Central memory CD4-positive, alpha-beta T cell (primary cell): ENCODE measurements at regions not wholly inside any gene's neighbourhood (a gene's known extent, or its start where the extent isn't known, plus 50 kb on each side); places are given as distances from the start of the nearest gene placed in this dataset.
"Not testable (repeated sequence)": the region's sequence is repeated elsewhere in the genome, so short reads cannot be mapped to it uniquely, and the experiment has no call there.

Source experiments
- DNase-seq: peaks from one replicate; pipeline ENCODE4 v3.0.0; 2022

DNA sequence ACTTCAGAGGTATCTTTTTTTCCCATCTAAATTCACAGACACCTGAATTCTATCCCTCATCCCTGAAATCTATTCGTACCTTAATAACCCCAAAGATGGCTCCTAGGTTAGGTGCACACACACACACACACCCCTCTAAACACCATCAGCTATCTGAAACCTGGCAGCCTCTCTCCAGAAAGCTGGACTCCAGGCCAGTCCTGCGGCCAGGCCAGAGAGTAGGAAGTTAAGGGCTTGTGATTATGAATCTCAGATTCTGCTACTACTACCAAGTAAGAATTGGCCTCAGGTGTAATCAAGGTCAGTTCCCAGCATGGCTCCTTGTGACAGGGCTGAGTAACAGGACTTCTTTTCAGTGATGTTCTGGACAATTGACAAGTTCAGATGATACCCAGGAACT, 244.2 kb upstream of the SERP2 start:
- no peak for DNase-seq

DNA sequence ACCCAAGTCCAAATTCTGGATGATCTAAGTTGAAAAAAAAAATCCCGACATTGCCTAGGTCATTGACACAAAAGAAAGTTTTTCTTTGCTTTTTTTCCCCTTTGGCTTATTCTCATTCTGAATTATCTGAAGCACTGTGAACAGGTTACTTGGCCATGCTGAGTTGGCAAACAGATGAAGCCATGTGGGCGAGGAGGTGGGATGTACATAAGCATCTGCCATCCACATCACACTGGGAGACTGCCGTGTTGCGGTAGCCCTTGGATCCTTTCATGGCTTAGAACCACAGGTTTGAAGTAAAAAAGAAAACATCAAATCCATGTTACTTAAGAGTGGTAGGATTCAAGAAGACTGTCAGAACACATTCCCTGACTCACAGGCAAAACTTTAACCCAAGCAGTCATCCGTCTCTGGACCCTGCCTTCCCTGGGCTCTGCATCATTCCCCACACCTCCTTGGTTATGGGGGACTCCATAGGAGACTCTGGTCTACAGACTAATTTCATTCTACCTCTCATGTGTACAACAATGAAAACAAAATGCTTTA, 242.5 kb upstream of the SERP2 start:
- DNase-seq, result no peak

DNA sequence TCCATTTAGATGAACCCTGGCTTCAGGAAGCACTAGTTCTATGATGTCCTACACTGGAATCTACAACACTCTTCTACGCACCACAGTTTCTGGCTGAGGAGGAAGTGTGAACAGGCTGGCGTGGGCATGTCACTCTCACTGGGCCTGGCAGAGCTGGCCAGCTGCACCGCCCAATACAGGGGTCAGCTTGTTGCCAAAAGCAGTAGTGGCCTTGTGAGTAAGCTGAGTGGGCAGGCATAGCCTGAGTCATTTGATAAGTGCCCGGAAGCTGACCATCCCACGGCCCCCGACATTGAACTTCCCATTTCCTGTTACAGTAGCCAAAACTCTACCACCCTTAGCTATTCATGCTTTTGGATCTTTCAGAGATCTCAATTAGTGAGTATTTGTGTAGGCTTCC, 240.9 kb upstream of the SERP2 start:
- DNase-seq, result no peak

DNA sequence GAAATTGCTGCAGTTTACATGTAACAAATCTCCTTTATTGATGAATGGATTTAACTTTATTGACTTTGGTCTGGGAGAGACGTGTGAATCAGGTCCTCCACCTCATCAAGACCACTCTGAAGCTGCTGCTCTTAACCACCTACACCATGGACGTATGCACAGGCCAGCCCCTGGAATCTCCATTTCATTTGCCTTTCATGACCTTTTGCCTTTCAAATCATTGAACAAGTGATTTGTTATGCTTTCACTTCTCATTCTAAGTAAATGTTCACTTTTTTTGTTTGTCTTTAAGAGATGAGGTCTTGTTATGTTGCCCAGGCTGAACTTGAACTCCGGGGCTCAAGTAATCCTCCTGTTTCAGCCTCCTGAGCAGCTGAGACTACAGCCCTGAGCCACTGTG, 240.0 kb upstream of the SERP2 start:
- no peak for DNase-seq

DNA sequence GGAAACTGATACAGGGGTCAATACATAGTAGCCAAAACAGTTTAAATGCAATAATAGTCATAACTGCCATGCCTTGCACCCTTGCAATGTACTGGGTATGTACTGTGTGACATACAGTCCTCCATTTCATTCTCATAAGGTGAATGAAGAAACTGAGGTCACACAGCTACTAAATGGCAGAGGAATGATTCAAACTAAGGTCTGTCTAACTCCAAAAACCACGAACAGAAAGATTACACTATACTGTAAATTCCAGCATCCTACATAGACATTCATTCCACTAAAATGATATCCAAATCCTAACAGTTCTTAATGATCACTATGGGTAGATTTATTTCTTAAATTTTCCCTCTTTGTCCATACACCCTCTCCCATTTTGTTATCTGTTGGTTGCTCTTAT, 238.1 kb upstream of the SERP2 start:
- DNase-seq, result no peak

DNA sequence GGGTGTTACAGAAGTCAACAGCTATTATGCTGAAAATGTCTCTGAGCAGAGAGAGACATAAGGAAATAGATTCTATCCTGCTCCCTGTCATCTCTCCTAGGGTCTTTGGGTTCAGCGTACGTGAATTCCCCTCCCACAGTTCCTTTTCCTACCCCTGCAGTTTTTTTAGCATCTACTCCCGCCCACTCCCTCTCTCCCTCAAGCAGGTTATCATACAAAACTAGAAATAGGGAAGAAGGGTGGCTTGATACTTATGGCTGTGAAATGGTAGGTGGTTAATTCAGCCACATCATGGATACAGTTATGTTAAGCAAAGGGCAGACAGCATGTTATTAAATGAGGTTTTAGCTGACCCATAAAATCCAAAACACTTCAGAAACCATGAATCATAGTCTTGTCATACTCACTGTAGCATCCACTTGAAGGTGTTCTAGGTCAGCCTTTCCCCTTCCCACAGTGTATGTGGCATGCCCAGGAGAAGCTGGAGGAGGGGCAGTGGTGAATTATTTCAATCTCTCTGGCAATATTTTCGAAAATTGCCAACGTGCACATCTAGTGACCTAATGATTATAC, 236.8 kb upstream of the SERP2 start:
- DNase-seq, result no peak

DNA sequence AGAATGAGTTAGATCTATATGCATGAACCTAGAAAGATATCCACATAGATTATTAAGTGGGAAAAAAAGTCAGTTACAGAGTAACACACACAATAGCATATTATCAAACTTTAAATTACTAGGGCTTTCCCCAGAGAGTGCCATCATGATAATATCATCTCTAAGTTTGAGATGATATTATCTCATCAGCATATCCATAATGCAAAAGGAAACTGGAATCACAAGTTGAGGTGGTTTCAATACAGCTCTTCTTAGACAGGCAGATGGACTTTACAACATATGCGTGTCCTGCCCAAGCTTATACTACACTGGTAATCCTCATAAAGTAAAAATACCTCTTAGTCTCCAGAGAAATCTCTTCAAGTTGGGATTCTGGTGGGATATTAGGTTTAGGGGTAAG, 236.2 kb upstream of the SERP2 start:
- no peak for DNase-seq

DNA sequence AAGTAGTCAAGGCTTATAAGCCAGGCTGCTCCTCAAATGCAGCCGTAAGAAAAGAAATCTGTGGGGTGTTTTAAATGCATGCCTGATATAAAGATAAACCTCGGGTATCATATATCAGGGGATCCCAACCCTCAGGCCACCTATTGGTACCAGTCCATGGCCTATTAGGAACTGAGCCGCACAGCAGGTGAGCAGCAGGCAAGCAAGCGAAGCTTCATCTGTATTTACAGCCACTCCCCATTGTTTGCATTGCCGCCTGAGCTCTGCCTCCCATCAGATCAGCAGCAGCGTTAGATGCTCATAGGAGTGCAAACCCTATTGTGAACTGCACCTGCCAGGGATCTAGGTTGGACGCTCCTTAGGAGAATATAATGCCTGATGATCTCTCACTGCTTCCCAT, 233.5 kb upstream of the SERP2 start:
- no peak for DNase-seq

DNA sequence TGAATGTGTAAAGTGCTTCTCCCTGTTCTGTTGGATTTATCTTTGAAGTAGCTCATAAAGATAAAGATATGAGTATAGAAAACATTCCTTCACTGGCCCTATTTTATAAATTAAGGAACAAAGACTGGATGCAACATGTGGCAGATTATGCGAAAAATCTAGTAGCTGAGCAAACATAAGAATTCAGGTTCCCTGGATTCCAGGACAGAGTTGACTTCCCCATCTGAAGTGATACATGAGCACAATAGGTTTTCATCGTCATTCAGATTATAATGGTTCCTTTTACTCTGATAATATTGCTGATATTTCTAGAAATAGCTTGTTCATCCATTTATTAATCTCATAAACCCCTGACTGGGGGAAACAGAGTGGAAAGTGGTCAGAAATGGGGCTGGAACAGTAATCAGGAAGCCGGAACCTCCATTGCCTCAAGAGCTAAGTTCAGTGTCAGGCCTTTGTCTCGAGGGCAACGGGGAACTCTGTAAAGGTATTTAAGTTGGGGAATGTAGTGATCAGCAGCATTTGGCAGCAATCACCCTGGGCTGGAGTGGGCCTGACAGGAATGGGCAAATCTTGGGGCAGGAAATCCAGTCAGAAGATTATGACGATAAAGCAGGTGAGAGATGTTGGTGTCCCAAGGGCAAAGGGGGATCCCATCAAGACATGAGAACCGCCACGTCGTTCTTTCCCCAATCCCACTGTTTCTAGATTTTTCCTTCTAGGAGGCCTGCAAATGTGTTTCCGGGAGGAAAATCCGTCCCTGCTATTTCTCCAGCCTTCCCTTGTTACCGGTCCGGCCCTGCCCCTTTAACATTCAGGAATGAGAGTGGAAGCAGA, 232.5 kb upstream of the SERP2 start:
- DNase-seq, result peak; percentile 1

DNA sequence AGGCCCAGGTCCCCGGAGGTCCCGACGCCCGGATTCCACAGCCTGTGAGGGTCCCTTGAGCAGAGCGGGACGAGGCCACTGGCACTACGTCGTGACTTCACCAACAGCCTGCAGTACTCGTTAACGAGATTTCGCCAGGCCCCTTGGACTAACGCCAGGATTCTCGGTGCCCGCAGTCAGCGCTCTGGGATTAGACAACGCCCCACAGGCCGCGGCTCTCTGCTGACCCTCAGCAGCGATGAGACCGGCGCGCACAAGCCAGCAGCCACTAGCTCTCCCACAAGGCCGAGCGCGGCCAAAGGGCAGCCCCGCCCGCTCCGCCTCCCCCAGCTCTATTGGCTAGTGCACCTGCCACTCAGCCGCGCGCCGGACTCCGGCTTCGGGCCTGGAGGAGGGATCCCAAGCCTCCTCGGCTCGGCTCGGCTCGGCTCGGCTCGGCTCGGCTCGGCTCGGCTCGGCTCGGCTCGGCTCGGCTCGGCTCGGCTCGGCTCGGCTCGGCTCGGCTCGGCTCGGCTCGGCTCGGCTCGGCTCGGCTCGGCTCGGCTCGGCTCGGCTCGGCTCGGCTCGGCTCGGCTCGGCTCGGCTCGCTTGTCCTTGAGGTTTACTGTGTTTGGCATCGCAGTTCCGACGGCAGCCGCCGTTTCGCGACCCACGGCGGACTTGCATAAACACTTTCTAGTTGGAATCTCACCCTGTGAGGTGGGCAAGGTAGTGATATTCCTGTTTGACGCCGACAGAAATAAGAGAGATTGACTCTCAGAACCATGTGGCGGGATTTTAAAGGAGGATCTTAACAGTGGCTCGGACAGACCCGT, 231.7 kb upstream of the SERP2 start:
- DNase-seq, result peak; percentile 87

DNA sequence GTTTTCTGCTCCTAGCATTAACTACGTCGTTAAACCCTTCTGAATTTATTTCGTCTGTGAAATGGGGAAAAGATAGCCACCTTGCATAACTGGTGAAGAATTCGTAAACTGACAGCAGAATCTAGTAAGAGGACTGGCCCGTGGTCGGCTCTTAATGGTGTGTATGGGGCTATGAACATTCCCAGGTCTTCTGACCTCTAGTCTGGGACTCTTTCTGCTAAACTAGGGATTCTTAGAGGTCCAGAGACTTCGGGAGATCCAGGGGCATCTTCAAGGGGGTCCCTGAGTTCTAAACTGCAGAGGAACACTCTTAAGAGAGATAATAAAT, 231.1 kb upstream of the SERP2 start:
- no peak for DNase-seq

DNA sequence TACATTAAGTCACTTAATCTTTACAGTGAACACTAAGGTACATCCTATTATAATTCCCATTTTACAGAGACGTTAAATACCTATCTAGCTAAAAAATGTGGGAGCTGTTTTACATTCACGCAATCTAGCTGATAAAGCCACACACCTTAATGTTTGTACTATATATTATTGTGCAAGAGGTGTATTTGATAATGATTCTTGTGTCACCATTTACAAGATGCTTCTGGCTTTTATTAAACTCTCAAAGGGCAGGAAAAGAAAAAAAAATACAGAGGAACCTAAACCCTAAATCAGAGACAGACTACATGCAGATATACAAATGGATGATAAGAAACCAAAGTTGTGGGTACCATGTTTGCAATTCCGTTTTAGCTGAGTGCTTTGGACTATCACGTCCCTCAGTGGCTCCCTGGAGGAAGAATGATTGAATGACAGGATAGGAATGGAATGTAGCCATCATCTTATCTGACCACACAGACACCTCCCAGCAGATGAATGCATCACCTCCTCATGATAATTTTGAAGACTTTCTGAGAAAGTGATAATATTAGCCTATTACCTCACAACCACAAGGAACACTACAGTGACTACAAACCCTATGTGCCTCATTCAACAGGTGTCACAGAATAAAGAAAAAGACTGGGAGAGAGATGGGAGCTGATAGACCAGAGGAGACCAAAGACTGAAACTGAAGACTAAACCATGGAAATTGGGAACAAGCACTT, 230.5 kb upstream of the SERP2 start:
- no peak for DNase-seq

DNA sequence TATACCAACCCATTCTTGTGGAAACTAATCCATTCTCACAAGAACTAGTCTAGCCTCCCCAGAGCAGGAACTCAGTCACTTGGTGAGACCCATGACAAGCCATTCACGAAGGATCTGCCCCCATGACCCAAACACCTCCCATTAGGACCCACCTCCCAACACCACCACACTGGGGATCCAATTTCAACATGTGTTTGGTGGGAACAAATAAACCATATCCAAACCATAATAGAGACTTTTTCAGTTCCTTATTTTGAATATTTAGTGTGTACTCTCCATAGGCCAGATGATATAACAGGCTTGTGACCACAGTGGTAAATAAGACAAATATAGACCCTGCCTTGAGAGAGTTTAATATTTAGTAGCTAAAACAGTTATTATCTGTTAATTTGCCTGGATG, 227.5 kb upstream of the SERP2 start:
- no peak for DNase-seq

DNA sequence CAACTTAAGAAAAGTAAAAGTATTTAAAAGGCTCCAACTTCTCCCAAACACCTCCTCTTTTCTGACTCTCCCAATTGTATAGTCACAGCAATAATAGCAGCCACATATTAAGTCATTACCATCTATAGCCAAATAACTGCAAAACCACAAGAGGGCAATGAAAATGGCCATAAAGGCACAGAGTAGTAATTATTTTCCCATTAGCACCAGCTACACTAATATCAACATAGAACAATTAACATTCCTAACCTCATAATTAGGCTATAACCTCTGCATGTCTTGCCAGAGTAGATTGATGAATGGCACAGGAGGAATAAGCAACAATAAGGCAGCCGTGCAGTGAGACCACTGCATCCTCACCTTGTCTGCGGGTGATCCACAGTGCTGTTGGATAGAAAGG, 226.4 kb upstream of the SERP2 start:
- no peak for DNase-seq

DNA sequence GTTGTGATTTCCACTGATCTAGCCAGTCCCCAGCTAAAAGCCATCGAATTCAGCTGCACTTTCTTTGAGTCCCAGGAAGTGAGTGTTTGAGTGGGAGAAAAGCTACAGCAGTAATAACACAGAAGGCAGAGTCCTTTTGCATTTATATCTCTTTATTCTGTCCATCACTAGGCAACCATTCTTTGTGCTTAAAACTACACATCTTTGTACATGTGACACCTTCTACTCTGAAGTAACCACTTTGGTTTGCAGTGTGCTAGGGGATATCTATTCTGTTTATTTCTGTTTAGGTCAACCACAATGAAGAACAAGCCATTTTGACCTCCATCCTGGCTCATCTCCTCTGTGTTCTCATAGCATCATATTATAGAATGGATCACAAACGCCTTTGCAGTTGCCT, 226.0 kb upstream of the SERP2 start:
- DNase-seq, result no peak

DNA sequence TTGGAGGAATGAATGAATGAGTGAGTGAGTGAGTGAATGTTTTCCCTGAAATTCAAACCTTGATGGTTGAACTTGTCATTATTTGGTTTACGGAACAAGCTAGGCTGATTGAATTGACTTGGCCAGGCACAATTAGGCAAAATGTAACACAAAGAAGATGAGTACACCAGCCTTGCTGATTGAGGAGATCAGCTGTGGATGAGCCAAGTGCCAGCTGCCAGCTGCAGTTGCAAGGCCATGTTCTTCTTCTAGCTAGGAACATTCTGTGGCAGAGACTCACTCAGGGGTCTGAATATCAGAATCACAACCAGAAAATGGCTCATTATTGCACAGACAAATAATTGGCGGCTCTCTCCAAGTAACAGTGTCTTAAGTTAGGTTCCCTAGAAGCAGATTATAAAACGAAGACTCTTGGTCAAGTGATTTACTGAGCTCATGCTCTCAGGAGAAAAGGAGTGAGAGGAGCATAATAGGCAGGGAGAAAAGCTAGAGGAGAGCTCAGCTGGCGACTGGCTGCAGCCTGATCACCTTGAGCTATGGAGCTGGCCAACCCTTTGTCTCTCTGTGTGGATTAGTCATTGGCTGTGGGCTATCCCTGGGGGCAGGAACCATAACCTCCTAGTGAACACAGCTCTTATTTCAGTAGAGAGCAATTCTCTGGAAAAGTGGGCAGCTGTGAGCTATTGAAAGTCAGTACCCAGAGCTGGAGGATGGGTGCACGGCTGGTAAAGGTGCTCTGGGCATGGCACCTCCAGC, 225.3 kb upstream of the SERP2 start:
- no peak for DNase-seq

DNA sequence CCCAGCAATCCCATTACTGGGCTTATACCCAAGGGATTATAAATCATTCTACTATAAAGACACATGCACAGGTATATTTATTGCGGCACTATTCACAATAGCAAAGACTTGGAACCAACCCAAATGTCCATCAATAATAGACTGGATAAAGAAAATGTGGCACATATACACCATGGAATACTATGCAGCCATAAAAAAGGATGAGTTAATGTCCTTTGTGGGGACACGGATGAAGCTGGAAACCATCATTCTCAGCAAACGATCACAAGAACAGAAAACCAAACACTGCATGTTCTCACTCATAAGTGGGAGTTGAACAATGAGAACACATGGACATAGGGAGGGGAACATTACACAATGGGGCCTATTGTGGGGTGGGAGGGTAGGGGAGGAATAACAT, 224.4 kb upstream of the SERP2 start:
- DNase-seq, result not testable (repeated sequence)

DNA sequence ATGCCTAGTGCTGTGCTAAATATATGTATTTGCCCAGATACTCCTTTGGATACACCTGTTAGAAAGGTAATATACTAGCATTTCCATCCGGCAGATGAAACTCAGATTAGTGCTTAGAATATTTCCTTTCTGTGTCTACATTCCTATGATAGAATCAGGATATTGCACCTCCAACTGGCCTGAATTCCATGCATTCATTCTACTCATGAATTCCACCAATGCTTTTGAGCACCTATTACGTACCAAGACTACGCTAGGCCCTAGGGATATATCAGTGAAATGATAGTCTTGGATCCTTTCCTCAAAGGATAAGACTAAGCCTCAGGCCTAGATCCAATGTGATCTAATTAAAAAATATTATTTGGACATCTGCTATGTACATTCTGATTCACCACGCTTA, 223.8 kb upstream of the SERP2 start:
- DNase-seq, result no peak

DNA sequence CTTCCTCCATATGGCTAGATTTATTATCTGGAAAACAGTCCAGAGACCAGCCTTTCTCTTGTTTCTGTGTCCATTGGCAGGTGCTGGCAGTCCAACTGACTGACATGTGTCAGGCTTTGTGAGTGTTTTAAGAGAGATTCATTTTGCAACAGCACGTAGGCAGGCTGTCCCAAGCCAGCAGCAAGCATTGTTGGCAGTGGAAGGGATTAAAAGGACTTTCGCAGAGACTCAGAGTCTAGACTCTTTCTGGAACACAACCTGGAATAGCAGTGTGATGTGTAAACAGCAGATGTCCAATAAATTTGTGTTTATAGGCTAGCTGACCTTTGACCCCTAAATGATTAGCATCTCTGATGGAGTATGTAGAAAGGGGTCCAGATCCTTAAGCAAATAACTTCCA, 222.2 kb upstream of the SERP2 start:
- no peak for DNase-seq

DNA sequence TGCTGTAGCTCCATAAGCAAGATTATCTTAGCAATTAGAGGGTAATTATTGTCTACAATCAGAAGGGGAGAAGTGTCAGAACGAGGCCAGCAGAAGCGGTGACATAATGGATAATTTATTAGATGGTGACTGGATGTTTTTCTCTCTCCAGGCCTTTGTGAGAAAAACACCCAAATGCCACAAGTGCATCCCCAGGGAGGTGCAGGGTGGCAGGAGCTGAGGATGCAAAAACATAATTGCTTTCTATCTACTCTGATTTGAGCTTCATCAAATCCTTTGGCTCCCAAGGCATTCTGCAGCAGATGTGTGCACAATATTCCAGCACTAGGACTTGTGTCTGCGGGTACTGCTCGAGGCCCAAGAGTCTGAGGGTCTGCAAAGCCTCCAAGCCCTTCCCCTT, 220.1 kb upstream of the SERP2 start:
- DNase-seq, result no peak

DNA sequence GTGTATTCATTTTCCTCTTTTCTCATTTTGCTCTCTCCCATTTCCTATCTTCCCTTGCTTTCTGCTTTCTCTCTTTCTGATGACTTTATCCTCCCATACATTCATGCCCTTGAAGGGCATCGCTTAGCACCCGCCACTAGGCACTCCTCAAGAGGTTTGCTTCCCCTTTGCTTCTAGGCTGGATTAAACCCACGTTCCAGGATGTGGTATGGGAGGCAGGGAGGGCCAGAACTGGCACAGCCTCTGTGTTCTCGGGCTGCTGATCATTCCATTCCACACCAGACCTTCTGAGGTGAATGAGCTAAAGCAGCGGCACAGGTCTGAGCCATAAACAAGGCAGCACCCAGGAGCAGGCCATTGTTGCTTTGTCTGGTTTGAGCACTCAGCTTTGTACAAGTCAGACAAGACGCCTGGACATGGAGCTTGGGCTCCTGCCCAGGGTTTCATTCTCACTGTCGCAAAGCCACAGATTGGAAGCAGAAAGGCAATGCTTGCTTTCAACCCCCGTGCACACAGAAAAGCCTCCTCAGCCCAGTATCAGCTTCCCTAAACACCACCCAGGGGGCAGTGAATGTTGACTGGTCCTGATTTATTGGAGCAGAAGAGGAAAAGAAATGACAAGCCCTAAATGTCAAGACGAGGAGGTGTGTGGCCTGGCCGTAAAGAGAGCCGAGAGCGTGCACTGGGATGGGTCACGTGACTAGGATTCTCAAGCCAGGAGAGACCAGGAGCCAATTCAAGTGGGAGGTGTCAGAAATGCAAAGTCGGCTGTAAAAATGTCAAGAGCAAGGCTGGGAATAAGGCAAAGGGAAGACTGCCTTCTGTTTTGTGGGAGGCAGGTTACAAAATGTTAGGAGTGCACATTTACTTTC, 218.0 kb upstream of the SERP2 start:
- no peak for DNase-seq
